ENCODE measurements at regions not wholly inside any gene's neighbourhood (a gene's known extent, or its start where the extent isn't known, plus 50 kb on each side); places are given as distances from the start of the nearest gene placed in this dataset.

- TF ChIP-seq POLR2A (IDR thresholded peaks at IDR 0.05) = no peak
- TF ChIP-seq, protein P1, sequence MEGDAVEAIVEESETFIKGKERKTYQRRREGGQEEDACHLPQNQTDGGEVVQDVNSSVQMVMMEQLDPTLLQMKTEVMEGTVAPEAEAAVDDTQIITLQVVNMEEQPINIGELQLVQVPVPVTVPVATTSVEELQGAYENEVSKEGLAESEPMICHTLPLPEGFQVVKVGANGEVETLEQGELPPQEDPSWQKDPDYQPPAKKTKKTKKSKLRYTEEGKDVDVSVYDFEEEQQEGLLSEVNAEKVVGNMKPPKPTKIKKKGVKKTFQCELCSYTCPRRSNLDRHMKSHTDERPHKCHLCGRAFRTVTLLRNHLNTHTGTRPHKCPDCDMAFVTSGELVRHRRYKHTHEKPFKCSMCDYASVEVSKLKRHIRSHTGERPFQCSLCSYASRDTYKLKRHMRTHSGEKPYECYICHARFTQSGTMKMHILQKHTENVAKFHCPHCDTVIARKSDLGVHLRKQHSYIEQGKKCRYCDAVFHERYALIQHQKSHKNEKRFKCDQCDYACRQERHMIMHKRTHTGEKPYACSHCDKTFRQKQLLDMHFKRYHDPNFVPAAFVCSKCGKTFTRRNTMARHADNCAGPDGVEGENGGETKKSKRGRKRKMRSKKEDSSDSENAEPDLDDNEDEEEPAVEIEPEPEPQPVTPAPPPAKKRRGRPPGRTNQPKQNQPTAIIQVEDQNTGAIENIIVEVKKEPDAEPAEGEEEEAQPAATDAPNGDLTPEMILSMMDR (IDR thresholded peaks at IDR 0.05 in 4 of 5, conservative IDR thresholded peaks at IDR 0.05 in 1 of 5) = no peak
Measured at GRCh38 chr11:96744697-96745096, 354.9 kb downstream of the JRKL start.

All from gastrocnemius medialis (tissue), 4 donors.